H1 (cell line): ENCODE measurements at regions not wholly inside any gene's neighbourhood (a gene's known extent, or its start where the extent isn't known, plus 50 kb on each side); places are given as distances from the start of the nearest gene placed in this dataset.

Experiments used
- CTCF ChIA-PET: fragments of 300-600 bp; sonication (Branson Sonifier 250); formaldehyde crosslinking; loops from one replicate; lab custom pipeline; 2021; ENCODE audit not compliant: partially characterized antibody; lab: Charles Lee
- POLR2A ChIA-PET: fragments of 300-600 bp; sonication (Branson Sonifier 250); formaldehyde crosslinking; loops from one replicate; lab custom pipeline; 2021; ENCODE audit warnings: inconsistent platforms; ENCODE audit not compliant: partially characterized antibody; lab: Charles Lee
- DNase-seq, 2 experiments: peaks; one replicate each; pipeline versions ENCODE4 v3.0.0 to v3.0.0-alpha.2; 2010 to 2022; ENCODE audit warnings: low spot score in 2 of 2, low read depth in 1 of 2, mixed read lengths in 1 of 2
- FAIRE-seq: peaks from 2 replicates; lab custom pipeline; 2011; peaks lifted over from hg19 to GRCh38; lab: Jason Lieb, UNC
- H2AFZ ChIP-seq: 2 replicates; pipeline ENCODE4 v1.8.1; 2012; ENCODE audit warnings: low read length, inconsistent platforms
- H2AK5ac ChIP-seq: 2 replicates; pipeline ENCODE4 v1.6.1; 2013; ENCODE audit warnings: low read depth, low read length
- H2BK120ac ChIP-seq: replicated peaks from 2 replicates; pipeline ENCODE3; 2013; ENCODE audit warnings: low read depth, low read length, inconsistent platforms
- H2BK12ac ChIP-seq: 2 replicates; pipeline ENCODE4 v1.6.1; 2013; ENCODE audit warnings: low read depth, low read length
- H2BK15ac ChIP-seq: 2 replicates; pipeline ENCODE4 v1.6.1; 2013; ENCODE audit warnings: low read length
- H2BK20ac ChIP-seq: 2 replicates; pipeline ENCODE4 v1.6.1; 2013; ENCODE audit warnings: low read length
- H2BK5ac ChIP-seq: 2 replicates; pipeline ENCODE4 v1.6.1; 2013; ENCODE audit warnings: low read depth, low read length
- H3K14ac ChIP-seq: 2 replicates; pipeline ENCODE4 v1.6.1; 2013; ENCODE audit warnings: inconsistent platforms; ENCODE audit not compliant: insufficient read length
- H3K18ac ChIP-seq: 2 replicates; pipeline ENCODE4 v1.6.1; 2013; ENCODE audit warnings: low read length; ENCODE audit errors: extremely low read depth
- H3K23ac ChIP-seq: 2 replicates; pipeline ENCODE4 v1.6.1; 2013; ENCODE audit warnings: inconsistent platforms; ENCODE audit not compliant: insufficient read length
- H3K23me2 ChIP-seq: 2 replicates; pipeline ENCODE4 v1.6.1; 2013; ENCODE audit warnings: low read depth, low read length
- H3K27ac ChIP-seq: 2 replicates; pipeline ENCODE4 v1.6.1; 2011; ENCODE audit warnings: low read depth, low read length, inconsistent platforms
- H3K27me3 ChIP-seq, 4 experiments: replicated peaks in 1 of 4; 1 replicate in 1 of 4; 2 replicates in 3 of 4; pipeline versions ENCODE4 v1.6.1 to v1.8.1; 2011 to 2013; ENCODE audit warnings: low read length in 3 of 4, mild to moderate bottlenecking in 3 of 4, inconsistent platforms in 2 of 4, mixed read lengths in 2 of 4, moderate library complexity in 1 of 4; ENCODE audit not compliant: control insufficient read depth in 3 of 4, insufficient read depth in 3 of 4; ENCODE audit errors: extremely low read depth in 1 of 4
- H3K36me3 ChIP-seq, 4 experiments: 2 replicates each; pipeline versions ENCODE4 v1.6.1 to v1.8.1; 2011 to 2013; ENCODE audit warnings: mild to moderate bottlenecking in 4 of 4, low read length in 3 of 4, moderate library complexity in 2 of 4, control low read depth in 1 of 4, inconsistent platforms in 1 of 4; ENCODE audit not compliant: insufficient read depth in 4 of 4, control insufficient read depth in 2 of 4
- H3K4ac ChIP-seq: replicated peaks from 2 replicates; pipeline ENCODE3; 2013; ENCODE audit warnings: low read length, low read depth, mixed read lengths, inconsistent platforms; ENCODE audit not compliant: insufficient read length
- H3K4me1 ChIP-seq, 4 experiments: replicated peaks in 1 of 4; 1 replicate in 1 of 4; 2 replicates in 3 of 4; pipeline versions ENCODE4 v1.6.1 to v1.8.1; 2011 to 2013; ENCODE audit warnings: low read length in 3 of 4, inconsistent platforms in 2 of 4, mixed read lengths in 1 of 4; ENCODE audit not compliant: insufficient read depth in 4 of 4, control insufficient read depth in 3 of 4
- H3K4me2 ChIP-seq, 2 experiments: 2 replicates each; pipeline versions ENCODE4 v1.6.1 to v1.8.1; 2011 to 2013; ENCODE audit warnings: low read depth in 2 of 2, low read length in 2 of 2, control low read depth in 1 of 2, inconsistent platforms in 1 of 2, mild to moderate bottlenecking in 1 of 2; ENCODE audit not compliant: insufficient read depth in 1 of 2
- H3K4me3 ChIP-seq, 4 experiments: fragments of 200-600, 300-600 bp in 1 of 4; sonication (generic), shearing (Covaris generic), sonication (Bioruptor Twin) in 1 of 4; 2 replicates each; pipeline versions ENCODE4 v1.5.1 to v1.8.1; 2011 to 2016; ENCODE audit warnings: low read length in 4 of 4, low read depth in 3 of 4, control low read depth in 2 of 4, inconsistent platforms in 2 of 4, mild to moderate bottlenecking in 2 of 4, mixed read lengths in 1 of 4, moderate library complexity in 1 of 4; ENCODE audit not compliant: insufficient read depth in 2 of 4; ENCODE audit errors: extremely low read depth in 1 of 4
- H3K56ac ChIP-seq: replicated peaks from 2 replicates; pipeline ENCODE3; 2013; ENCODE audit warnings: low read depth, mild to moderate bottlenecking, mixed read lengths, low read length, inconsistent platforms; ENCODE audit not compliant: insufficient read length
- H3K79me1 ChIP-seq: 2 replicates; pipeline ENCODE4 v1.6.1; 2013; ENCODE audit warnings: low read depth, low read length, control low read depth
- H3K79me2 ChIP-seq, 2 experiments: 2 replicates each; pipeline versions ENCODE4 v1.6.1 to v1.8.1; 2012 to 2013; ENCODE audit warnings: low read length in 2 of 2, mild to moderate bottlenecking in 2 of 2, inconsistent platforms in 1 of 2; ENCODE audit not compliant: insufficient read depth in 2 of 2, control insufficient read depth in 1 of 2
- H3K9ac ChIP-seq, 4 experiments: replicated peaks in 1 of 4; 1 replicate in 1 of 4; 2 replicates in 3 of 4; pipeline versions ENCODE4 v1.6.1 to v1.8.1; 2011 to 2013; ENCODE audit warnings: low read depth in 3 of 4, low read length in 3 of 4, control low read depth in 2 of 4, mild to moderate bottlenecking in 2 of 4, moderate library complexity in 2 of 4, inconsistent platforms in 1 of 4; ENCODE audit errors: extremely low read depth in 1 of 4
- H3K9me3 ChIP-seq, 2 experiments: 2 replicates each; pipeline versions ENCODE4 v1.6.1 to v1.8.1; 2012 to 2013; ENCODE audit warnings: mild to moderate bottlenecking in 2 of 2, moderate library complexity in 2 of 2, control low read depth in 1 of 2, inconsistent platforms in 1 of 2, low read depth in 1 of 2, low read length in 1 of 2, mixed read lengths in 1 of 2; ENCODE audit not compliant: insufficient read depth in 2 of 2
- H4K20me1 ChIP-seq, 2 experiments: replicated peaks in 1 of 2; 2 replicates each; pipeline versions ENCODE3 to v1.8.1; 2011 to 2013; ENCODE audit warnings: inconsistent platforms in 2 of 2, low read length in 2 of 2, mild to moderate bottlenecking in 1 of 2; ENCODE audit not compliant: insufficient read depth in 2 of 2, control insufficient read depth in 1 of 2
- H4K5ac ChIP-seq: 2 replicates; pipeline ENCODE4 v1.6.1; 2013; ENCODE audit warnings: low read length, low read depth, mixed read lengths, inconsistent platforms; ENCODE audit not compliant: insufficient read length
- H4K8ac ChIP-seq: 2 replicates; pipeline ENCODE4 v1.8.0; 2013; ENCODE audit warnings: mild to moderate bottlenecking, moderate library complexity, low read length, inconsistent platforms; ENCODE audit not compliant: insufficient read depth; ENCODE audit errors: extremely low read depth
- H4K91ac ChIP-seq: replicated peaks from 2 replicates; pipeline ENCODE3; 2013; ENCODE audit warnings: low read length, mixed read lengths, inconsistent platforms; ENCODE audit not compliant: insufficient read length
- ASH2L ChIP-seq: fragments of 200-600, 300-600 bp; sonication (generic); IDR thresholded peaks from one replicate; pipeline ENCODE4 v1.7.1; 2017; ENCODE audit warnings: low read length
- BCL11A ChIP-seq, 2 experiments: IDR thresholded peaks; one replicate each; pipeline ENCODE4 v1.6.1; 2011; ENCODE audit warnings: low read depth in 2 of 2, low read length in 2 of 2, mild to moderate bottlenecking in 2 of 2
- CHD1 ChIP-seq: IDR thresholded peaks from 2 replicates; pipeline ENCODE4 v1.6.1; 2012; ENCODE audit warnings: low read depth, low read length, improper control_type of control experiment
- FOSL1 ChIP-seq: IDR thresholded peaks from 2 replicates; pipeline ENCODE4 v1.6.1; 2011; ENCODE audit warnings: mild to moderate bottlenecking, low read depth, low read length, moderate library complexity; ENCODE audit not compliant: insufficient read depth
- JUN ChIP-seq: IDR thresholded peaks from 2 replicates; pipeline ENCODE4 v1.6.1; 2011; ENCODE audit warnings: low read depth, mild to moderate bottlenecking, improper control_type of control experiment, low read length
- KDM5A ChIP-seq: fragments of 200-600 bp; IDR thresholded peaks from 2 replicates; pipeline ENCODE4 v1.7.1; 2012; ENCODE audit warnings: mild to moderate bottlenecking, low read length, inconsistent platforms, mixed read lengths
- NANOG ChIP-seq: IDR thresholded peaks from 2 replicates; pipeline ENCODE4 v1.6.1; 2011; ENCODE audit warnings: low read length, low read depth, mild to moderate bottlenecking, inconsistent platforms; ENCODE audit not compliant: insufficient read depth, poor library complexity, severe bottlenecking
- SIX5 ChIP-seq: IDR thresholded peaks from 2 replicates; pipeline ENCODE4 v1.6.1; 2011; ENCODE audit warnings: mild to moderate bottlenecking, low read depth, low read length
- WGBS, 2 experiments: shearing (Covaris generic) in 1 of 2; methylation state at CpG; one replicate each; pipeline versions ENCODE4 v1.1.6 to v1.1.7; 2013 to 2015; ENCODE audit warnings: low lambda C conversion rate in 2 of 2, mixed read lengths in 2 of 2, inconsistent platforms in 1 of 2, low coverage in 1 of 2, missing lambda C conversion rate in 1 of 2; ENCODE audit not compliant: insufficient replicate concordance in 2 of 2, insufficient coverage in 1 of 2, insufficient read length in 1 of 2; ENCODE audit errors: extremely low coverage in 1 of 2, missing lambda C conversion rate in 1 of 2; 5-methylcytosine and 5-hydroxymethylcytosine counted together
- TF ChIP-seq, protein P1 (sequence below), 3 experiments: IDR thresholded peaks; 1 replicate in 2 of 3; 2 replicates in 1 of 3; pipeline versions ENCODE4 v1.5.1 to v1.6.1; 2011; ENCODE audit warnings: low read length in 3 of 3, mild to moderate bottlenecking in 3 of 3, inconsistent platforms in 2 of 3, low read depth in 1 of 3, moderate library complexity in 1 of 3; ENCODE audit not compliant: insufficient read depth in 1 of 3; ENCODE audit errors: control extremely low read depth in 1 of 3

DNA sequence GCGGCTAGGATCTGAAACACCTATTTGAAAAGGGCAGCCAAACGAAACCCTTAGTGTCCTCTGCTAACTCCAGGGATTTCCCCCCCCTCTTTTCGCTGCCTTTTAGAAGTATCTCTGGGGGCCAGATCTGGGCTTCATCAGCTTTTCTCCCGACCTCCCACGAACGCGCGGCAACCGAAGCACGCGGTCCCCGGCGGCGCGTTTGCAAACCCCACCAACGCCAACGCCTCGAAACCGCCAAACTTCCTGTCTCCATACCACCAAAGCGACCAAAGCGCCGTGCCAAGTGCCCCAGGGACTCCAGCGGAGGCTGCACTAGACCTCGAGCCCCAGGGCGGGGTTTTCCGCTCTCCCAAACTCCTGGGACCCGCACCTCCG lies 155.8 kb upstream of the FRMD4B start:
- H2BK15ac ChIP-seq: 0 out of 2 replicates have a peak overlapping the region, but pooled peaks have one; percentile 29
- H2AK5ac ChIP-seq: no peak overlapping the region
- no peak overlapping the region for H2BK20ac ChIP-seq
- POLR2A ChIA-PET: interaction anchor here (0.8 kb wide), 1 partner anchor 28 kb away, joined by 3 read pairs; no protein-coding TSS in a partner anchor
- no peak overlapping the region for H3K56ac ChIP-seq
- no peaks in the 10 kb centered on the region; a peak in 2 of 7 replicates for H3K4me1 ChIP-seq
- CTCF ChIA-PET: interaction anchor here (0.7 to 0.8 kb wide), 2 partner anchors 237 to 380 kb away, joined by 3 read pairs; no protein-coding TSS in a partner anchor
- no peak overlapping the region for H3K27ac ChIP-seq
- no peaks in the 10 kb centered on the region for H4K20me1 ChIP-seq
- H4K8ac ChIP-seq: no peak overlapping the region
- no peak overlapping the region; the same call in 1 of the 2 replicates for H2AFZ ChIP-seq
- peak overlapping the region; percentile 45 to 71 (median 54) for H3K4me3 ChIP-seq
- peaks cover 0 to 29% (median 14%) of the 10 kb centered on the region in 4 experiments; a peak in 6 of 7 replicates for H3K27me3 ChIP-seq
- H4K91ac ChIP-seq: no peak overlapping the region
- H3K36me3 ChIP-seq: no peaks in the 10 kb centered on the region
- H3K9ac ChIP-seq: no peak overlapping the region
- WGBS, 2 experiments: 1% methylated on average over 26 of the region's 28 CpGs; no CpG with 5 or more reads in 1 of the 2 experiments
- no peak overlapping the region for H3K23ac ChIP-seq
- H3K14ac ChIP-seq: no peak overlapping the region
- H3K9me3 ChIP-seq: no peaks in the 10 kb centered on the region
- peak overlapping the region; percentile 76 to 84 for H3K4me2 ChIP-seq
- 0 out of 2 replicates have a peak overlapping the region, but pooled peaks have one; percentile 9 for H2BK12ac ChIP-seq
- DNase-seq: peak in 1 of 2 experiments; percentile 76
- H3K18ac ChIP-seq: peak overlapping the region; percentile 19; the same call in 1 of the 2 replicates
- no peak overlapping the region for H2BK5ac ChIP-seq
- H3K79me1 ChIP-seq: no peaks in the 10 kb centered on the region
- H2BK120ac ChIP-seq: no peak overlapping the region
- H3K4ac ChIP-seq: no peak overlapping the region
- peaks cover 11% of the 10 kb centered on the region for H3K23me2 ChIP-seq
- 0 out of 4 replicates have a peak, but pooled peaks cover 0 to 4% of the 10 kb centered on the region in 2 experiments for H3K79me2 ChIP-seq
- no peak for FAIRE-seq
- H4K5ac ChIP-seq: no peak overlapping the region
- TF ChIP-seq NANOG (no peak), JUN (no peak), FOSL1 (no peak), KDM5A (no peak), SIX5 (no peak), BCL11A (IDR thresholded peaks at IDR 0.05; ENCODE audit: low read depth in 2 of 2, low read length in 2 of 2) (no peak), ASH2L (peak; percentile 14), CHD1 (no peak)
- TF ChIP-seq, protein P1, sequence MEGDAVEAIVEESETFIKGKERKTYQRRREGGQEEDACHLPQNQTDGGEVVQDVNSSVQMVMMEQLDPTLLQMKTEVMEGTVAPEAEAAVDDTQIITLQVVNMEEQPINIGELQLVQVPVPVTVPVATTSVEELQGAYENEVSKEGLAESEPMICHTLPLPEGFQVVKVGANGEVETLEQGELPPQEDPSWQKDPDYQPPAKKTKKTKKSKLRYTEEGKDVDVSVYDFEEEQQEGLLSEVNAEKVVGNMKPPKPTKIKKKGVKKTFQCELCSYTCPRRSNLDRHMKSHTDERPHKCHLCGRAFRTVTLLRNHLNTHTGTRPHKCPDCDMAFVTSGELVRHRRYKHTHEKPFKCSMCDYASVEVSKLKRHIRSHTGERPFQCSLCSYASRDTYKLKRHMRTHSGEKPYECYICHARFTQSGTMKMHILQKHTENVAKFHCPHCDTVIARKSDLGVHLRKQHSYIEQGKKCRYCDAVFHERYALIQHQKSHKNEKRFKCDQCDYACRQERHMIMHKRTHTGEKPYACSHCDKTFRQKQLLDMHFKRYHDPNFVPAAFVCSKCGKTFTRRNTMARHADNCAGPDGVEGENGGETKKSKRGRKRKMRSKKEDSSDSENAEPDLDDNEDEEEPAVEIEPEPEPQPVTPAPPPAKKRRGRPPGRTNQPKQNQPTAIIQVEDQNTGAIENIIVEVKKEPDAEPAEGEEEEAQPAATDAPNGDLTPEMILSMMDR (IDR thresholded peaks at IDR 0.05; ENCODE audit: control extremely low read depth in 1 of 3, insufficient read depth in 1 of 3, low read depth in 1 of 3, low read length in 3 of 3): no peak
